SK-N-SH treated with all-trans-retinoic acid at 6 μM for 48 hours (cell line): ENCODE measurements at regions not wholly inside any gene's neighbourhood (a gene's known extent, or its start where the extent isn't known, plus 50 kb on each side); places are given as distances from the start of the nearest gene placed in this dataset.

Experiments
- ATAC-seq: fragments of 200-7000 bp; cut with Tn5 transposase; 3 replicates; pipeline ENCODE4 v1.9.1; 2020; ENCODE audit warnings: mild to moderate bottlenecking, moderate library complexity
- ARNTL ChIP-seq: fragments of 450-650 bp; formaldehyde crosslinking; IDR thresholded peaks from 2 replicates; pipeline ENCODE4 v1.5.0; 2020; ENCODE audit warnings: low read depth, mild to moderate bottlenecking, moderate library complexity, borderline replicate concordance
- CREB5 ChIP-seq: fragments of 250-450 bp; sonication (Bioruptor Pico); IDR thresholded peaks from 2 replicates; pipeline ENCODE4 v1.5.1; 2020; ENCODE audit warnings: low read depth, mild to moderate bottlenecking, moderate library complexity
- CSDC2 ChIP-seq: fragments of 250-450 bp; sonication (Bioruptor Pico); IDR thresholded peaks from 2 replicates; pipeline ENCODE4 v1.5.0; 2020; ENCODE audit warnings: mild to moderate bottlenecking, moderate library complexity
- CSRNP3 ChIP-seq: fragments of 250-450 bp; sonication (Bioruptor Pico); IDR thresholded peaks from 2 replicates; pipeline ENCODE4 v1.5.1; 2021; ENCODE audit warnings: mild to moderate bottlenecking, moderate library complexity
- ISL1 ChIP-seq: fragments of 250-450 bp; sonication (Bioruptor Pico); IDR thresholded peaks from 2 replicates; pipeline ENCODE4 v2.1.2; 2022; ENCODE audit warnings: mild to moderate bottlenecking, moderate library complexity
- OSR1 ChIP-seq: fragments of 250-450 bp; sonication (Bioruptor Pico); IDR thresholded peaks from 2 replicates; pipeline ENCODE4 v1.8.0; 2022; ENCODE audit warnings: moderate library complexity, mild to moderate bottlenecking, inconsistent platforms
- PATZ1 ChIP-seq: fragments of 250-450 bp; sonication (Bioruptor Pico); IDR thresholded peaks from 2 replicates; pipeline ENCODE4 v1.8.0; 2020; ENCODE audit warnings: mild to moderate bottlenecking, moderate library complexity, borderline replicate concordance
- POU6F1 ChIP-seq: fragments of 250-450 bp; sonication (Bioruptor Pico); IDR thresholded peaks from 2 replicates; pipeline ENCODE4 v1.8.0; 2021; ENCODE audit warnings: low read depth, mild to moderate bottlenecking, moderate library complexity, borderline replicate concordance
- PPARA ChIP-seq: fragments of 250-450 bp; sonication (Bioruptor Pico); IDR thresholded peaks from 2 replicates; pipeline ENCODE4 v1.5.0; 2020; ENCODE audit warnings: mild to moderate bottlenecking, borderline replicate concordance
- TCF4 ChIP-seq: fragments of 250-450 bp; sonication (Bioruptor Pico); IDR thresholded peaks from 2 replicates; pipeline ENCODE4 v1.8.0; 2021; ENCODE audit warnings: mild to moderate bottlenecking, moderate library complexity, borderline replicate concordance
- TSHZ2 ChIP-seq: fragments of 250-450 bp; sonication (Bioruptor Pico); IDR thresholded peaks from 2 replicates; pipeline ENCODE4 v1.5.0; 2020; ENCODE audit warnings: mild to moderate bottlenecking, moderate library complexity
- ZC3H10 ChIP-seq: fragments of 250-450 bp; sonication (Bioruptor Pico); IDR thresholded peaks from 2 replicates; pipeline ENCODE4 v1.5.1; 2021; ENCODE audit warnings: mild to moderate bottlenecking, moderate library complexity
- ZFP3 ChIP-seq: fragments of 250-450 bp; sonication (Bioruptor Pico); IDR thresholded peaks from 2 replicates; pipeline ENCODE4 v1.5.0; 2020; ENCODE audit warnings: mild to moderate bottlenecking, moderate library complexity
- ZFP30 ChIP-seq: fragments of 450-650 bp; formaldehyde crosslinking; IDR thresholded peaks from 2 replicates; pipeline ENCODE4 v1.5.0; 2022; ENCODE audit warnings: mild to moderate bottlenecking, moderate library complexity
- ZNF8 ChIP-seq: fragments of 450-650 bp; formaldehyde crosslinking; IDR thresholded peaks from 2 replicates; pipeline ENCODE4 v1.5.0; 2020; ENCODE audit warnings: mild to moderate bottlenecking, moderate library complexity

- ATAC-seq: peak; percentile 68
These were observed 113.4 kb downstream of the MC4R start for GRCh38 chr18:60259052-60259681.

GRCh38 chr18:60249388-60249787 is 123.2 kb downstream of the MC4R start:
- TF ChIP-seq TSHZ2 (CRISPR knock-in tag) (no peak), ZNF8 (no peak), ZFP30 (CRISPR knock-in tag) (no peak), OSR1 (CRISPR knock-in tag) (no peak), CREB5 (CRISPR knock-in tag) (no peak), PPARA (CRISPR knock-in tag) (no peak), ISL1 (CRISPR knock-in tag) (no peak), CSDC2 (CRISPR knock-in tag) (no peak)
- ATAC-seq: no peak

More at GRCh38 chr18:60259052-60259681, 113.4 kb downstream of the MC4R start:
- no peak for TF ChIP-seq ARNTL (CRISPR knock-in tag)
- TF ChIP-seq CREB5 (CRISPR knock-in tag): no peak
- no peak for TF ChIP-seq ZNF8
- TF ChIP-seq PATZ1 (CRISPR knock-in tag): no peak
- TF ChIP-seq ISL1 (CRISPR knock-in tag): no peak
- TF ChIP-seq CSRNP3: no peak
- no peak for TF ChIP-seq TSHZ2 (CRISPR knock-in tag)
- no peak for TF ChIP-seq CSDC2 (CRISPR knock-in tag)
- TF ChIP-seq ZFP3 (CRISPR knock-in tag): no peak
- TF ChIP-seq TCF4 (CRISPR knock-in tag): no peak
- TF ChIP-seq POU6F1 (CRISPR knock-in tag): no peak
- TF ChIP-seq ZC3H10 (CRISPR knock-in tag): no peak
- TF ChIP-seq PPARA (CRISPR knock-in tag): no peak
- TF ChIP-seq, all 23 proteins: peak for 0
